Fibroblast of mammary gland (primary cell): ENCODE measurements at regions not wholly inside any gene's neighbourhood (a gene's known extent, or its start where the extent isn't known, plus 50 kb on each side); places are given as distances from the start of the nearest gene placed in this dataset.
"Not testable (repeated sequence)": the region's sequence is repeated elsewhere in the genome, so short reads cannot be mapped to it uniquely, and the experiment has no call there.

Experiments
- DNase-seq: peaks from one replicate; pipeline ENCODE4 v3.0.0-alpha.2; 2010; ENCODE audit warnings: low read depth
- H3K4me3 ChIP-seq: 2 replicates; pipeline ENCODE4 v1.5.1; 2011; ENCODE audit warnings: low read depth, mild to moderate bottlenecking, low read length, moderate library complexity; ENCODE audit not compliant: control insufficient read depth
- TF ChIP-seq, protein P1 (sequence below): conservative IDR thresholded peaks from 2 replicates; pipeline ENCODE4 v1.5.1; 2011; ENCODE audit warnings: low read depth, low read length, inconsistent platforms; ENCODE audit not compliant: control insufficient read depth, insufficient read depth

- H3K4me3 ChIP-seq, result no peak overlapping the region
- TF ChIP-seq, protein P1, sequence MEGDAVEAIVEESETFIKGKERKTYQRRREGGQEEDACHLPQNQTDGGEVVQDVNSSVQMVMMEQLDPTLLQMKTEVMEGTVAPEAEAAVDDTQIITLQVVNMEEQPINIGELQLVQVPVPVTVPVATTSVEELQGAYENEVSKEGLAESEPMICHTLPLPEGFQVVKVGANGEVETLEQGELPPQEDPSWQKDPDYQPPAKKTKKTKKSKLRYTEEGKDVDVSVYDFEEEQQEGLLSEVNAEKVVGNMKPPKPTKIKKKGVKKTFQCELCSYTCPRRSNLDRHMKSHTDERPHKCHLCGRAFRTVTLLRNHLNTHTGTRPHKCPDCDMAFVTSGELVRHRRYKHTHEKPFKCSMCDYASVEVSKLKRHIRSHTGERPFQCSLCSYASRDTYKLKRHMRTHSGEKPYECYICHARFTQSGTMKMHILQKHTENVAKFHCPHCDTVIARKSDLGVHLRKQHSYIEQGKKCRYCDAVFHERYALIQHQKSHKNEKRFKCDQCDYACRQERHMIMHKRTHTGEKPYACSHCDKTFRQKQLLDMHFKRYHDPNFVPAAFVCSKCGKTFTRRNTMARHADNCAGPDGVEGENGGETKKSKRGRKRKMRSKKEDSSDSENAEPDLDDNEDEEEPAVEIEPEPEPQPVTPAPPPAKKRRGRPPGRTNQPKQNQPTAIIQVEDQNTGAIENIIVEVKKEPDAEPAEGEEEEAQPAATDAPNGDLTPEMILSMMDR, result no peak
- DNase-seq, result peak; percentile 8
These were observed 158.1 kb upstream of the UBE3A start for GRCh38 chr15:25596644-25597562.

GRCh38 chr15:25587616-25588340 lies 149.0 kb upstream of the UBE3A start:
- TF ChIP-seq, protein P1, result no peak
- no peak for DNase-seq
- no peak overlapping the region for H3K4me3 ChIP-seq

DNA sequence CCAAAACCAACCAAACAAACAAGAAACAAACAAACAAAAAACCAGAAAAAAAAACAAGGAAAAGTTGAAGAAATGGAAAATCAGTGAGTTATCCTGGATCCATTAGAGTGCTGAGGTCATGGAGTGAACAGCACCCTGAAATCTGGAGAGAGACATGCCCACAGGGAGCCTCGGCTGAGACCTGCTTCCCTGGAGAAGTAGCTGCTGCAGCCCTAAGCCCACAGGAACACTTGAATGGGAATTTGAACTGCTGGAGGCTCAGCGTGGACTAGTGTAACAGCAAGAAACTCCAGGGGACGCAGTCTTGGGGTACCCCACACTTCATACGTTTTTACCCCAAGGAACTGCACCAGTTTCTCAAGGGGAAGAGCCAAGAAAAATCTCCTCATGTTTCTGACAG lies 144.1 kb upstream of the UBE3A start:
- TF ChIP-seq, protein P1, result no peak
- no peak overlapping the region for H3K4me3 ChIP-seq
- no peak for DNase-seq

GRCh38 chr15:25579127-25579526 lies 140.3 kb upstream of the UBE3A start:
- no peak overlapping the region for H3K4me3 ChIP-seq
- TF ChIP-seq, protein P1, result no peak
- DNase-seq, result no peak

DNA sequence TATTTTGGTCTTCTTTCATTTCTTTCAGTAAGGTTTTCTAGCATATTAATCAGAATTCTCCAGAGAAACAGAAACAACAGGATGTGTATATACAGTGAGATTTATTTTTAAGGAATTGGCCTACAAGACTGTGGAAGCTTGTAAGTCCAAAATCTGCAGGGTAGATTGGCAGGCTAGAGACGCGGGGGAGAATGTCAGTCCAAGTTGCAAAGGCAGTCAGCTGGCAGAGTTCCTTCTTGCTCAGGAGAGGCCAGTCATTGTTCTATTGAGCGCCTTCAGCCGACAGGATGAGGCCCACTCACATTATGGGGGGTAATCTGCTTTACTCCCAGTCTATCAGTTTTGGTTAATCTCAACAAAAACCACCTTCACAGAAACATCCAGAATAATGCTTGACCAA lies 133.4 kb upstream of the UBE3A start:
- TF ChIP-seq, protein P1, result no peak
- no peak for DNase-seq
- no peak overlapping the region for H3K4me3 ChIP-seq

GRCh38 chr15:25568751-25569150 lies 129.9 kb upstream of the UBE3A start:
- no peak for DNase-seq
- TF ChIP-seq, protein P1, result no peak
- H3K4me3 ChIP-seq, result no peak overlapping the region

DNA sequence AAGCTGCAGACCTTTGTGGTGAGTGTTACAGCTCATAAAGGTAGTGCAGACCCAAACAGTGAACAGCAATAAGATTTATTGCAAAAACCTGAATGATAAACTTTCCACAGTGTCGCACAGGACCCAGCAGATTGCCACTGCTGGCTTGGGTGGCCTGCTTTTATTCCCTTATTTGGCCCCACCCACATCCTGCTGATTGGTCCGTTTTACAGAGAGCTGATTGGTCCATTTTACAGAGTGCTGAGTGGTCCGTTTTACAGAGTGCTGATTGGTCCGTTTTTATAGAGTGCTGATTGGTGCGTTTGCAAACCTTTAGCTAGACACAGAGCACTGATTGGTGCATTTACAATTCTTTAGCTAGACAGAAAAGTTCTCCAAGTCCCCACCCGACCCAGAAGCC lies 127.7 kb upstream of the UBE3A start:
- DNase-seq, H3K4me3 ChIP-seq: not testable (repeated sequence)
